ENCODE measurements at regions not wholly inside any gene's neighbourhood (a gene's known extent, or its start where the extent isn't known, plus 50 kb on each side); places are given as distances from the start of the nearest gene placed in this dataset.
"Not testable (repeated sequence)": the region's sequence is repeated elsewhere in the genome, so short reads cannot be mapped to it uniquely, and the experiment has no call there.

- no CpG with 5 or more reads among the region's 2 CpGs for WGBS (ENCODE audit: insufficient coverage)
- H3K4me1 ChIP-seq (ENCODE audit: control insufficient read depth, insufficient read depth, low read length), result no peaks in the 10 kb centered on the region
- DNase-seq, result no peak
Observed at GRCh38 chr1:157335056-157335455, 196.9 kb upstream of the ETV3 start.

GRCh38 chr1:157334041-157334440 lies 195.8 kb upstream of the ETV3 start:
- DNase-seq, result no peak
- Histone ChIP-seq H3K9me3 (replicated peaks; ENCODE audit: control insufficient read depth, low read depth, low read length) (no peaks in the 10 kb centered on the region), H3K4me1 (ENCODE audit: control insufficient read depth, insufficient read depth, low read length) (no peaks in the 10 kb centered on the region), H3K4me3 (ENCODE audit: low read length) (no peak overlapping the region), H3K27me3 (ENCODE audit: control insufficient read depth, insufficient read depth, low read length) (no peaks in the 10 kb centered on the region), H3K27ac (ENCODE audit: low read length) (no peak overlapping the region), H3K36me3 (ENCODE audit: control insufficient read depth, insufficient read depth, low read length) (no peaks in the 10 kb centered on the region)
- 58% methylated on average over 2 of the region's 2 CpGs for WGBS (ENCODE audit: insufficient coverage)

More at GRCh38 chr1:157335056-157335455, 196.9 kb upstream of the ETV3 start:
- H3K4me3 ChIP-seq (ENCODE audit: low read length), result no peak overlapping the region
- H3K9me3 ChIP-seq (replicated peaks; ENCODE audit: control insufficient read depth, low read depth, low read length), result no peaks in the 10 kb centered on the region
- H3K27ac ChIP-seq (ENCODE audit: low read length), result no peak overlapping the region
- no peaks in the 10 kb centered on the region for H3K27me3 ChIP-seq (ENCODE audit: control insufficient read depth, insufficient read depth, low read length)
- no peaks in the 10 kb centered on the region for H3K36me3 ChIP-seq (ENCODE audit: control insufficient read depth, insufficient read depth, low read length)

- H3K27me3 ChIP-seq (ENCODE audit: control insufficient read depth, insufficient read depth, low read length); DNase-seq; H3K9me3 ChIP-seq (replicated peaks; ENCODE audit: control insufficient read depth, low read depth, low read length); H3K36me3 ChIP-seq (ENCODE audit: control insufficient read depth, insufficient read depth, low read length); H3K4me1 ChIP-seq (ENCODE audit: control insufficient read depth, insufficient read depth, low read length); H3K4me3 ChIP-seq (ENCODE audit: low read length); H3K27ac ChIP-seq (ENCODE audit: low read length): not testable (repeated sequence)
Observed at GRCh38 chr1:157330177-157330576, 192.0 kb upstream of the ETV3 start.

- H3K9me3 ChIP-seq (replicated peaks; ENCODE audit: control insufficient read depth, low read depth, low read length); DNase-seq; H3K4me3 ChIP-seq (ENCODE audit: low read length); H3K4me1 ChIP-seq (ENCODE audit: control insufficient read depth, insufficient read depth, low read length); H3K36me3 ChIP-seq (ENCODE audit: control insufficient read depth, insufficient read depth, low read length); H3K27me3 ChIP-seq (ENCODE audit: control insufficient read depth, insufficient read depth, low read length); H3K27ac ChIP-seq (ENCODE audit: low read length): not testable (repeated sequence)
Observed at GRCh38 chr1:157328120-157328519, 189.9 kb upstream of the ETV3 start.

- Histone ChIP-seq H3K4me1 (ENCODE audit: control insufficient read depth, insufficient read depth, low read length) (no peaks in the 10 kb centered on the region), H3K27ac (ENCODE audit: low read length) (no peak overlapping the region), H3K36me3 (ENCODE audit: control insufficient read depth, insufficient read depth, low read length) (no peaks in the 10 kb centered on the region), H3K9me3 (replicated peaks; ENCODE audit: control insufficient read depth, low read depth, low read length) (no peaks in the 10 kb centered on the region), H3K4me3 (ENCODE audit: low read length) (no peak overlapping the region), H3K27me3 (ENCODE audit: control insufficient read depth, insufficient read depth, low read length) (peaks cover 2% of the 10 kb centered on the region)
- 73% methylated on average over 3 of the region's 7 CpGs for WGBS (ENCODE audit: insufficient coverage)
- DNase-seq, result no peak
Observed at GRCh38 chr1:157326173-157326859, 188.1 kb upstream of the ETV3 start.

GRCh38 chr1:157325220-157325619 lies 187.0 kb upstream of the ETV3 start:
- peaks cover 2% of the 10 kb centered on the region for H3K27me3 ChIP-seq (ENCODE audit: control insufficient read depth, insufficient read depth, low read length)
- no peaks in the 10 kb centered on the region for H3K4me1 ChIP-seq (ENCODE audit: control insufficient read depth, insufficient read depth, low read length)
- no CpG with 5 or more reads among the region's 1 CpG for WGBS (ENCODE audit: insufficient coverage)
- H3K27ac ChIP-seq (ENCODE audit: low read length), result no peak overlapping the region
- no peak for DNase-seq
- H3K9me3 ChIP-seq (replicated peaks; ENCODE audit: control insufficient read depth, low read depth, low read length), result no peaks in the 10 kb centered on the region
- H3K36me3 ChIP-seq (ENCODE audit: control insufficient read depth, insufficient read depth, low read length), result no peaks in the 10 kb centered on the region
- H3K4me3 ChIP-seq (ENCODE audit: low read length), result no peak overlapping the region

DNA sequence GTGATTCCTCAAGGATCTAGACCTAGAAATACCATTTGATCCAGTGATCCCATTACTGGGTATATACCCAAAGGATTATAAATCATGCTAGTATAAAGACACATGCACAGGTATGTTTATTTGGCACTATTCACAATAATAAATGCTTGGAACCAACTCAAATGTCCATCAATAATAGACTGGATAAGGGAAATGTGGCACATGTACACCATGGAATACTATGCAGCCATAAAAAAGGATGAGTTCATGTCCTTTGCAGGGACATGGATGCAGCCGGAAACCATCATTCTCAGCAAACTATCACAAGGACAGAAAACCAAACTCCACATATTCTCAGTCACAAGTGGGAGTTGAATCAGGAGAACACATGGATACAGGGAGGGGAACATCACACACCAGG lies 183.8 kb upstream of the ETV3 start:
- H3K36me3 ChIP-seq (ENCODE audit: control insufficient read depth, insufficient read depth, low read length); H3K4me3 ChIP-seq (ENCODE audit: low read length); H3K27ac ChIP-seq (ENCODE audit: low read length); H3K9me3 ChIP-seq (replicated peaks; ENCODE audit: control insufficient read depth, low read depth, low read length); DNase-seq; H3K27me3 ChIP-seq (ENCODE audit: control insufficient read depth, insufficient read depth, low read length); H3K4me1 ChIP-seq (ENCODE audit: control insufficient read depth, insufficient read depth, low read length): not testable (repeated sequence)
- no CpG with 5 or more reads among the region's 1 CpG for WGBS (ENCODE audit: insufficient coverage)

DNA sequence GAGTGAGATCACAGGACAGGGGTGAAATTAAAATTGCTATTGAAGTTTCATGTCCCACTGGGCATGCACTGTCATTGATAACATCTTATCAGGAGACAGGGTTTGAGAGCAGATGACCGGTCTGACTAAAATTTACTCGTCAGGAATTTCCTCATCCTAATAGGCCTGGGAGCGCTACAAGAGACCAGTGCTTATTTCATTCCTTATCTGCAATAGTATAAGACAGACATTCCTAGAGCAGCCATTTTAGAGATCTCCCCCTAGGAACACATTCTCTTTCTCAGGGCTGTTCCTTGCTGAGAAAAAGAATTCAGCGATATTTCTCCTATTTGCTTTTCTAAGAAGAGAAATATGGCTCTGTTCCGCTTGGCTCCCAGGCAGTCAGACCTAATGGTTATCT lies 181.4 kb upstream of the ETV3 start:
- Histone ChIP-seq H3K27ac (ENCODE audit: low read length) (no peak overlapping the region), H3K4me1 (ENCODE audit: control insufficient read depth, insufficient read depth, low read length) (no peaks in the 10 kb centered on the region), H3K36me3 (ENCODE audit: control insufficient read depth, insufficient read depth, low read length) (no peaks in the 10 kb centered on the region), H3K9me3 (replicated peaks; ENCODE audit: control insufficient read depth, low read depth, low read length) (no peaks in the 10 kb centered on the region), H3K27me3 (ENCODE audit: control insufficient read depth, insufficient read depth, low read length) (no peaks in the 10 kb centered on the region), H3K4me3 (ENCODE audit: low read length) (no peak overlapping the region)
- WGBS (ENCODE audit: insufficient coverage), result 88% methylated on average over 4 of the region's 5 CpGs
- DNase-seq, result no peak

DNA sequence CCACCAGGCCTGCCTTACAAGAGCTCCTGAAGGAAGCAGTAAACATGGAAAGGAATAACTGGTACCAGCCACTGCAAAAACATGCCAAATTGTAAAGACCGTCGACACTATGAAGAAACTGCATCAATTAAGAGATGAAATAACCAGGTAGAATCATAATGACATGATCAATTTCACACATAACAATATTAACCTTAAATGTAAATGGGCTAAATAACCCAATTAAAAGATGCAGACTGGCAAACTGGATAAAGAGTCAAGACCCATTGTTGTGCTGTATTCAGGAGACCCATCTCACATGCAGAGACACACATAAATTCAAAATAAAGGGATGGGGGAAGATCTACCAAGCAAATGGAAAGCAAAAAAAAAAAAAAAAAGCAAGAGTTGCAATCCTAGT lies 179.0 kb upstream of the ETV3 start:
- not testable (repeated sequence) for DNase-seq; H3K36me3 ChIP-seq (ENCODE audit: control insufficient read depth, insufficient read depth, low read length); H3K9me3 ChIP-seq (replicated peaks; ENCODE audit: control insufficient read depth, low read depth, low read length); H3K27ac ChIP-seq (ENCODE audit: low read length); H3K4me3 ChIP-seq (ENCODE audit: low read length); H3K4me1 ChIP-seq (ENCODE audit: control insufficient read depth, insufficient read depth, low read length); H3K27me3 ChIP-seq (ENCODE audit: control insufficient read depth, insufficient read depth, low read length)
- WGBS (ENCODE audit: insufficient coverage), result no CpG with 5 or more reads among the region's 2 CpGs

GRCh38 chr1:157315544-157315943 lies 177.3 kb upstream of the ETV3 start:
- no peak overlapping the region for H3K4me3 ChIP-seq (ENCODE audit: low read length)
- 75% methylated on average over 1 of the region's 2 CpGs for WGBS (ENCODE audit: insufficient coverage)
- H3K36me3 ChIP-seq (ENCODE audit: control insufficient read depth, insufficient read depth, low read length), result no peaks in the 10 kb centered on the region
- no peaks in the 10 kb centered on the region for H3K27me3 ChIP-seq (ENCODE audit: control insufficient read depth, insufficient read depth, low read length)
- no peaks in the 10 kb centered on the region for H3K4me1 ChIP-seq (ENCODE audit: control insufficient read depth, insufficient read depth, low read length)
- H3K9me3 ChIP-seq (replicated peaks; ENCODE audit: control insufficient read depth, low read depth, low read length), result no peaks in the 10 kb centered on the region
- no peak overlapping the region for H3K27ac ChIP-seq (ENCODE audit: low read length)
- no peak for DNase-seq

- Histone ChIP-seq H3K9me3 (replicated peaks; ENCODE audit: control insufficient read depth, low read depth, low read length) (no peaks in the 10 kb centered on the region), H3K4me1 (ENCODE audit: control insufficient read depth, insufficient read depth, low read length) (no peaks in the 10 kb centered on the region), H3K36me3 (ENCODE audit: control insufficient read depth, insufficient read depth, low read length) (no peaks in the 10 kb centered on the region), H3K4me3 (ENCODE audit: low read length) (no peak overlapping the region), H3K27ac (ENCODE audit: low read length) (no peak overlapping the region), H3K27me3 (ENCODE audit: control insufficient read depth, insufficient read depth, low read length) (no peaks in the 10 kb centered on the region)
- no CpG with 5 or more reads among the region's 2 CpGs for WGBS (ENCODE audit: insufficient coverage)
- DNase-seq, result no peak
Observed at GRCh38 chr1:157314408-157314807, 176.2 kb upstream of the ETV3 start.
